AG10803 (cell line): ENCODE measurements at regions not wholly inside any gene's neighbourhood (a gene's known extent, or its start where the extent isn't known, plus 50 kb on each side); places are given as distances from the start of the nearest gene placed in this dataset.

Experiments
- DNase-seq: peaks from one replicate; pipeline ENCODE4 v3.0.0; 2010; ENCODE audit warnings: low read depth
- H3K4me3 ChIP-seq: 2 replicates; pipeline ENCODE4 v1.5.1; 2011; ENCODE audit warnings: mild to moderate bottlenecking, low read length, control low read depth
- TF ChIP-seq, protein P1 (sequence below): conservative IDR thresholded peaks from 2 replicates; pipeline ENCODE4 v1.5.1; 2011; ENCODE audit warnings: mild to moderate bottlenecking, low read length, control low read depth, inconsistent platforms

DNA sequence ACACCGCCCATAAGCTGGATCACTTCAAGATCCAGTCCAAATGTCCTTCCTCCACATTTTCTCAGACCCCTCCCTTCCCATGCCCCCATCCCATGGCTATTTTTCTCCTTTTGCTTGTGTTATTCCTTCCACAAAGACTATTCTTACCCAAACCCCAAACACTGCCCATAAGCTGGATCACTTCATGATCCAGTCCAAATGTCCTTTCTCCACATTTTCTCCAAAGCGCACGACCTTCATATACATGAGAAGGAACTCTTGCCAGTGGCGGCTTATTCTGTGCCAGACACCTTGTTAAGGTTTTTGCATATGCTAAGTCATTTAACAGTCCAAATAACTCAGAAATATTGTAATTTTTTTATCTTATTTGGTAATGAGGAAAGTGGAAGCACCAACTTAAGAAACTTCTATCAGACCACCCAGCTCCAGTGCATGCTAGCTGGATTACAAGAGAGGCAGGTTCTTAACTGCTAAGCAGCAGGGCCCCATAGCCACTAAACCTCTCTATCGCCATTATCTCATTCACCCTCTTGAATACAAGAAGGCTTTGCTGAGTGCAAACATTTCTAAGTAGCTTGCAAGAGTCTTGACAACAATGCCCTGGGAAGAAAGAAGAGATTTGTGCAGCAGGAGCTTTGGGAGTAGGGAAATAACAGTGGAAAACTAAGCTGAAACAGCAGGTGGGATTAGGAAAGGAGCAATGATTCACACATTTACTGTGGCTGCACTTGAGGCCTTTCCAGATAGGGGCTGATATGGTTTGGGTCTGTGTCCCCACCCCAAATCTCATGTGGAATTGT is 428.2 kb upstream of the MAF start:
- H3K4me3 ChIP-seq = no peak overlapping the region
- TF ChIP-seq, protein P1, sequence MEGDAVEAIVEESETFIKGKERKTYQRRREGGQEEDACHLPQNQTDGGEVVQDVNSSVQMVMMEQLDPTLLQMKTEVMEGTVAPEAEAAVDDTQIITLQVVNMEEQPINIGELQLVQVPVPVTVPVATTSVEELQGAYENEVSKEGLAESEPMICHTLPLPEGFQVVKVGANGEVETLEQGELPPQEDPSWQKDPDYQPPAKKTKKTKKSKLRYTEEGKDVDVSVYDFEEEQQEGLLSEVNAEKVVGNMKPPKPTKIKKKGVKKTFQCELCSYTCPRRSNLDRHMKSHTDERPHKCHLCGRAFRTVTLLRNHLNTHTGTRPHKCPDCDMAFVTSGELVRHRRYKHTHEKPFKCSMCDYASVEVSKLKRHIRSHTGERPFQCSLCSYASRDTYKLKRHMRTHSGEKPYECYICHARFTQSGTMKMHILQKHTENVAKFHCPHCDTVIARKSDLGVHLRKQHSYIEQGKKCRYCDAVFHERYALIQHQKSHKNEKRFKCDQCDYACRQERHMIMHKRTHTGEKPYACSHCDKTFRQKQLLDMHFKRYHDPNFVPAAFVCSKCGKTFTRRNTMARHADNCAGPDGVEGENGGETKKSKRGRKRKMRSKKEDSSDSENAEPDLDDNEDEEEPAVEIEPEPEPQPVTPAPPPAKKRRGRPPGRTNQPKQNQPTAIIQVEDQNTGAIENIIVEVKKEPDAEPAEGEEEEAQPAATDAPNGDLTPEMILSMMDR = no peak
- no peak for DNase-seq

DNA sequence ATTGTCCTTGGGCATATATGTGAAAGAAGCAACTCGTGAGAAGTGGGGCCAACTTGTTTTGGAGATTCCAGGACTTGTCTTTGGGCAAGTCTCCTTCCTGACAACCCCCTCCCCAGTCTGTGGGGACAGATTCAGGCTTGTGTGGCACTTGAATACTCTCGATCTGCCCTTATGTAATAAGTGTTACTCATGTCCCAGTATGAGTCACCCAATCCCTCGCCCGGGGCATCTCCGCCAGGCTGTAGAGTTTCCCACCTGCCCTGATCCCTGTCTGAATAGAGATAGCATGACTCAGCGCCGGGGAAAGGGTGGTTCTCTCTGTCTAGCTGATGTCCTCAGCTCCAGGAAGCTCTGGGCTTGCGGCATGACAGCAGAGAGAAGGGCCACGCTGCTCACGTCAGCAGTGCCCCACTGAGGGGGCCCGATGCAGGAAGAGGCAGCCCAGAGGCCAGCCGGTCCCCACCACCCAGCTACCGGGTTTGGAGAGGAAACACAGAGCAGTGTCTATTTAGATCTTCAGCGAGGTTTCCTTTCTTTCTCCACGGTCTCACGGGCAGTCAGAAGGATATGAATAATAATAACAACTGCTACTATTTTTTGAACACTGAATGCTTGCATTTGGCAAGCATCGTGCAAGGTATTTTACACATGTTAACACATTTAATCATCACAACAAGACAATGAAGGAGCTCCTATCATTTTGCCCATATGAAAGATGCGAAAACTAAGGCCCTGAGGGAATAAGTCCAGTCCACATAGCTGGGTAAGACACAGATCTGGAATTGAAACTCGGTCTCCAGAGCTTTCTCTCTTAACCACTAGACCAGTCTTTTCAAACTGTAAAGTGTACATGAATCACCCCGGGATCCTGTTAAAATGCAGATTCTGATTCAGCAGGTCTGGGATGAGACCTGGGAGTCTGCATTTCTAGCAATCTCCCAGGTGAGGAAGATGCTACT is 426.7 kb upstream of the MAF start:
- no peak overlapping the region for H3K4me3 ChIP-seq
- peak; percentile 88 for DNase-seq
- TF ChIP-seq, protein P1 = no peak

DNA sequence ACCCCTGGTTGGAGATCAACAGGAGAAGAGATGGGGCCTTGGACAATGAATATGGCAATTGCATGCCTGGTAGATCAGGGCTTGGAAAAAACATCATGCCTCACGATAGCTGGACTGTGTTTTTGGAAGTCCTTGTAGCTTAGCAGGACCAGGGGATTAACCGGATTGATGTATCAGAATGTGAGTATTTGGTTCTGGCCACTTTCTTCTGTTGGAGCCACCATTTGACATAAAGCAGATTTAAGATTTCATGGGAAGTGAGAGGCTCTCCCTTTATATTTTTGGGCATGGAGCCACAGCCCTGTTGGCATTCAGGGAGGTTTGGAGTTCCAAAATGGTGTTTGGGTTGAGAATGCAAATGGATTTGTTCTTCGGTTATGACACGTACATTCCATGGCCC is 424.7 kb upstream of the MAF start:
- TF ChIP-seq, protein P1 = no peak
- no peak for DNase-seq
- H3K4me3 ChIP-seq = no peak overlapping the region

DNA sequence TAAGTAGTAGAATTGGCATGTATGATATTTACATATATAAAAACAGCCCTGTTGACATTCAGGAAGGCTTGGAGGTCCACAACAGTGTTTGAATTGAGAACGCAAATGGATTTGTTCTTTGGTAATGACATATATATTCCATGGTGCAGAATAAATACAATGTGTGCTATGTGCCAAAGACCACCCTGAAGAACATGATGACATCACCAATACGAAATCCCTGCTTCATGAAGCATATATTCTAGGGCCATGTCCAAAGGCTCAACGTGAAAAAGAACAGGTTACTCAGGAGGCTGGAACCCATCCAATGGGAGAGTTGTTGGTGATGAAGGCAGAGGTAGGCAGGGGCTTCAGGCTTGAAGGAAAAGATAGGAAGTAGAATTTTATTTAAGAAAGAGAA is 423.9 kb upstream of the MAF start:
- no peak for DNase-seq
- no peak overlapping the region for H3K4me3 ChIP-seq
- TF ChIP-seq, protein P1 = no peak

DNA sequence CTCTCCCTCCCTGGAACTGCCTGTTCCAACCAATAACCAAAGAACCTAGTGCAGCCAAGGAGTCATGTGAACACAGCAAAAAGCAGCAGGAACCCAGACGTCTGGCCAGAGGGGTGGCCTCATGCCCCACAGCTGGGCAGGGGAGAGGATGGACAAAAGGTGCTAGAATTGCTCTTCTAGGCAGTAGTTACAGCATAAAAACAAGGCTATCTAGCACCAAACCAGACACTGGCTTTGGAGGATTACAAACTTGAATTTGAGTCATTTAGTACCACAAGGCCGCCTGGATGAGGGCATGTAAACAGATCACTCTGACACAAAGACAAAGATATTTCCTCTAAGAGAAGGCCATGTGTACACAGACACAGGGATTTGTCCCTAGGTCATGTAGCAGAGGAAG is 423.3 kb upstream of the MAF start:
- H3K4me3 ChIP-seq = no peak overlapping the region
- TF ChIP-seq, protein P1 = no peak

DNA sequence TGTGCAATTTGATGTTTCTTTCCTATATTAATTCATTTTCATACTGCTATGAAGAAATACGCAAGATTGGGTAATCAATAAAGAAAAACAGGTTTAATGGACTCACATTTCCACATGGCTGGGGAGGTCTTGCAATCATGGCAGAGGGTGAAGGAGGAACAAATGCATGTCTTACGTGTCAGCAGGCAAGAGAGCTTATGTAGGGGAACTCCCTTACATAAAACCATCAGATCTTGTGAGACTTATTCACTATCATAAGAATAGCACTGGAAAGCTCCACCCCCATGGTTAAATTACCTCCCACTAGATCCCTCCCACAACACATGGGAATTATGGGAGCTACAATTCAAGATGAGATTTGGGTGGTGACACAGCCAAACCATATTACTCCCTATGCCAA is 418.9 kb upstream of the MAF start:
- H3K4me3 ChIP-seq = no peak overlapping the region
- DNase-seq = no peak
- TF ChIP-seq, protein P1 = no peak

More for the DNA sequence above, 423.3 kb upstream of the MAF start:
- peak; percentile 12 for DNase-seq

DNA sequence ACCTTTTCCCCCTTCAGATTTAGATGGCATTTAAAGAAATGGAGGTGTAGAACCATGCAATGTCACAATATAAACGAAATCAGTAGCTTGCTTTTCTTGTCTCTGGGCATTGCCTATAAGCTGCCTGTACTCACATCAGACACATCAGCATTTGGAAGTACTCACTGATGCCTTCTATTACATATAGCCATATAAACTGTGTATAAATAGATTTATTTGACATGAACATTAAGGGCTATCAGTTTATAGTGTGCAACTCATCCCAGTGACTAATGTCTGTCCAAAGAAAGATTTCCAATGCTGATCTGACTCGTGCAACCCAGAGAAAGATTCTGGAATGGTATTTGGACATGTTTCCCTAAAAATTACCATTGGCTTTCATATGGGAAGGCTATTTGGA is 417.9 kb upstream of the MAF start:
- no peak overlapping the region for H3K4me3 ChIP-seq
- TF ChIP-seq, protein P1 = no peak
- no peak for DNase-seq
